NCI-H1092 (cell line): ENCODE measurements at regions not wholly inside any gene's neighbourhood (a gene's known extent, or its start where the extent isn't known, plus 50 kb on each side); places are given as distances from the start of the nearest gene placed in this dataset.
"Not testable (repeated sequence)": the region's sequence is repeated elsewhere in the genome, so short reads cannot be mapped to it uniquely, and the experiment has no call there.

Source experiments
- DNase-seq: peaks from one replicate; lab custom pipeline; 2025; lab: John Stamatoyannopoulos, UW

GRCh38 chr18:49731860-49732311 is 81.4 kb downstream of the ACAA2 start:
- DNase-seq, result no peak

- no peak for DNase-seq
Observed at GRCh38 chr18:49731421-49731841, 81.9 kb downstream of the ACAA2 start.

GRCh38 chr18:49730951-49731391 is 82.4 kb downstream of the ACAA2 start:
- no peak for DNase-seq

- DNase-seq, result peak; percentile 47
Observed at GRCh38 chr18:49728542-49728941, 84.8 kb downstream of the ACAA2 start.

DNA sequence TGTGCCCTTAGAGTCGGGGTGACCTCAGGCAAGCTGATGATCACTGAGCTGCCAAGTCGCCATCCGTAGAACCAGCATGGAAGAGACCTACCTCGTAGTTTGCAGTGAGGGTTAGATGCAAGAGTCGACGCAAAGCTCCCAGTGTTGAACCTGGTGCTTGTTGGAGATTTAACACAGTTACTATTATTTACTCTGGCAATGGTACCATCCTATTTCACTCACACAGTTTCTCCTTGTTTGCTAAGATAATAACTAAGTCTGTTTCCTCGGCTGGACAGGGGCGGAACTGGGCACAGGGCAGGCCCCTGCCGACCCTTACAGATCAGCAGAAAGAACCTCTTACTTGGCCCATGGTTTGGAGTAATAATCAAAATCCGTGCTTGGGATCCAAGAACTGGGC is 85.5 kb downstream of the ACAA2 start:
- no peak for DNase-seq

GRCh38 chr18:49726675-49726963 is 86.7 kb downstream of the ACAA2 start:
- DNase-seq, result no peak

DNA sequence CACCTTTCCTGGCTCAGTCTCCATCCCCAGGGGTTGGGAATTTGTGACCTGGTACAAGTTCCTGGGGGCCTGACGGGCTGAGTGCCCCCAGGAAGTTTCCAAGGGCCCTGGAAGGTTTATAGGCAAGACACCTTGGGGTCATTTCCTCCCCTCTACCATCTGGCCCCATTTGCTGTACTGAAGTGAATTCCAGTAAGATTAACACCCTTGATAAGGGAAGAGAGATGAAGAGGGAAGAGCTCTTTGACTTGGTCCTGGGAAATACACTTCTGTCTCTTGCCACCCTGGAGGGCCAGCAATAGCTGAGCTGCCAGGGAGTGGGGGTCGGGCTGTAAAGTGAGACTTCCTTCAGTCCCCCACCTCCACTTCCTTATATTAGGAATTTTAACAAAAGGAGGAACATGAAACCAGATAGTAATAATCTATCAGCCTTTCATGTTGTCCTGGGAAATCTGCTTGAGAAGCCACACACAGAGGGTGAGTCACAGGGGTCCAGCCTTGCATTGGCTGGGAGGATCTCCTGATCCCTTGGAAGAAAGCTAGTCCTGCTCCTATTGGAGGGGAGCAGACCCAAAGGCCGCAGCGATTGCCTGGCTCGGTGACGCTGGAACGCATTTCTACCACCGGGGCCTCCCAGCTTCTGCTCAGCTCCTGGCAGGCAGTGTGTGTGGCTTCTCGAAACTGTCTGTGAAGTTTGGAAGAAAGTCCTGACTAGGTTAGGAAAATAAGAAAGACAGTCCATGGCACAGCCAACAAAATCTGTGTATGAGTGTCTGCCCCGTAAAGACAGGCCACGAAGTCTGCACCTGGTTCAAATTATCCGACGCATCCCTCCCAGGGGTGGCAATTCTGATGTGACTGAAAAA is 87.3 kb downstream of the ACAA2 start:
- DNase-seq, result no peak

DNA sequence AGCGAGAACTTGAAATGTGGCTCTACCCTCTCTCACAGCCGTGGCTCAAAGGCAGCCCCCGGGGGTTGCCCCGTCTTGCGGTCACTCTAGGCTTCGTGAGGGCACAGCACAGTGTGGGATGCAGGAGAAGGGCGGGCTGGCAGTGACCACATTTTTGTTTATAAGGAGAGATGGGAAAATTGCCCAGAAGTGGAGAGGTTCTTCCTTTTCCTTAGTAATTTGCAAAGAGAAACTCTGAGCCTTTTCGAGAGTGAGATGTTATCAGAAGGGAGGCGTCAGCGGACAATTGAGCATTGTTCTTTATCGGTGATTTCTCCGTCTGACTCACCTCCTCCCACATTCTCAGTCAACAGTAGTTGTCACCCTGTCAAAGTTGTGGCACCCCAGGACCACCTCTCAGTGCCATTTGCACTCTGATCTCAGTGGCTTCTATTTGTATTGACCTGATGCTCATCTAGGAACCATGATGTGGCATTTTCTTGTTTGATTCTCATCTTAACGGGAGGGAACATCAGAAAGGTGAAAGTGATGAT is 89.6 kb downstream of the ACAA2 start:
- no peak for DNase-seq

DNA sequence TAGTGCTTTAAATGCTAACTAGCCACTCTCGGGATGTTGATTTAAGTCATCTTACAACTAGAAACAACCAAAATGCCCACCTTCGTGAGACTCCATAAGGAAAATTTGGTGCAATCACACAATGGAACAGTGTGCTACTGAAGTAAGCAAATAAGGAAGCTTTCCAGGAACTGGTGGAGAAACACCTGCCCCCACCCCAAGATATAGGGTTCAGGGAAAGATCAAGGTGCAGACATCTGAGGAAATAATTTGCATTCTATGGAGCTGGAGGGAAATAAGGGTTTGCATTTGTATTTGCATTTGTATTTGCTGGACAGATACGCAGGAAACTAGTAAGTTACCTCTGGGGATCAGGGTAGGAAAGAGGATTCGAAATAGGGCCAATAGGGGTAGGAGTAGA is 90.9 kb downstream of the ACAA2 start:
- no peak for DNase-seq

DNA sequence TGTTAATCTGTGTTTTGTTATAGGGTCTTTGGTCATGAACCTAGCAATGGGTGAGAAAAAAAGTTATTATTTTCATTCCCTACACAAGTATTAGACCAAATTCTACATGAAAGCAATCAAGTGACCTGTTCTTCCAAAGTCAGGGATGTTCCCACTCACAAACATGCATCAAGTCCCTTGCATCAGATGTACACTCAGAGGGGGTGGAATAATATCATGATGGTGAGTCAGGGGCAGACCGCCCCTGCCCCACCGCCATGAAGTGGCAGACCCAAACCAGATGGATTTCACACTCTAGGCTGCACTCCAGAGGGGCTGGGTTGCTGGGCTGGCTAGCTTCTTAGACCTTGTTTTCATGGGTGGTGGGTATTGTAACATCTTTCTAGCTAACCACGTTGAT is 91.4 kb downstream of the ACAA2 start:
- DNase-seq, result no peak

GRCh38 chr18:49720944-49721343 is 92.4 kb downstream of the ACAA2 start:
- not testable (repeated sequence) for DNase-seq

GRCh38 chr18:49717617-49718016 is 95.7 kb downstream of the ACAA2 start:
- no peak for DNase-seq

GRCh38 chr18:49716035-49716434 is 97.3 kb downstream of the ACAA2 start:
- no peak for DNase-seq

- DNase-seq, result no peak
Observed at GRCh38 chr18:49709347-49709690, 104.0 kb downstream of the ACAA2 start.

DNA sequence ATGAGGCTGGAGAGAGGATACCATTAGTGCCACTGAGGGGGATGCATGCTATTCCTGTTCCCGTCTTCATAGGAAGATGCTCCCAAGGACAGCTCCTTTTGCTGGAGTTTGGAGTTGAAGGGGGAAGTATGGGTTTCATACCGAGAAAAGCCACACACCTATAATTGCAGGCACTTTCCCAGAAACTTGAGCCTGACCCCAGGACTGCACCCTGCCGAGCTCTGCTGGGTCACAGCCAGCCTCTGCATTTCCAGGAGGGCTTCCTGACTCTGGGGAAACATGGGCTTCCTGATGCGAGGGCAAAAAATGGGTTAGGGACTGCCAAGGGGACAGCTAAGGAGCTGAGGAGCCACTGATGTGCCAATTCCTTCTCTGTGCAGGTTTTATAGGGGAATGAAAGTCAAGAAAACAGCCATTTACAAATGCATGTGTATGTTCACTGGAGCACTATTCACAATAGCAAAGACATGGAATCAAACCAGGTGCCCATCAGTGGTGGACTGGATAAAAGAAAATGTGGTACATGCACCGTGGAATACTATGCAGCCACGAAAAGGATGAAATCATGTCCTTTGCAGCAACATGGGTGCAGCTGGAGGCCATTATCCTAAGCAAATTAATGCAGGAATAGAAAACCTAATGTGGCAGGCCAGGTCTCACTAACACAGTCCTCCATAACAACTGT is 104.5 kb downstream of the ACAA2 start:
- DNase-seq, result no peak

- no peak for DNase-seq
Observed at GRCh38 chr18:49707599-49707998, 105.7 kb downstream of the ACAA2 start.

DNA sequence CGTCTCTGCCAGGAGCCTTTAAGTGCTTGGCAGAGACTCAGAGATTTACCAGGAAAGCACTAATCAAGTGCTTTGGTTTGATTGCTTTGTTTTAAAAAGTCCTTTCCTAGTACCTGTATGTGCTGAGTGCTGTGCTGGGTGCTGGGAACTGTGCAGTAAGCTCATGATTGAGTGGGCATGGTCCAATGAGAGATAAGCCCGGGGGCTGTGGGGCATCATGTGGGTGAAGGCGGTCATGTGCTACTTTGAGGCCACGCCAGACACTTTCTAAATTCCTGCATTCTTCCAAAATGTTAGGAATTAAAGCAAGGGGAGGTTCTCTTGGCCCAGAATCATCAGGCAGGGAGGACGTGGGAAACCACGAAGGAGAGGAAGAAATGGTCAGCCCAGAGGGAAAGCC is 109.0 kb downstream of the ACAA2 start:
- no peak for DNase-seq

GRCh38 chr18:49701190-49701589 is 112.1 kb downstream of the ACAA2 start:
- DNase-seq, result no peak

DNA sequence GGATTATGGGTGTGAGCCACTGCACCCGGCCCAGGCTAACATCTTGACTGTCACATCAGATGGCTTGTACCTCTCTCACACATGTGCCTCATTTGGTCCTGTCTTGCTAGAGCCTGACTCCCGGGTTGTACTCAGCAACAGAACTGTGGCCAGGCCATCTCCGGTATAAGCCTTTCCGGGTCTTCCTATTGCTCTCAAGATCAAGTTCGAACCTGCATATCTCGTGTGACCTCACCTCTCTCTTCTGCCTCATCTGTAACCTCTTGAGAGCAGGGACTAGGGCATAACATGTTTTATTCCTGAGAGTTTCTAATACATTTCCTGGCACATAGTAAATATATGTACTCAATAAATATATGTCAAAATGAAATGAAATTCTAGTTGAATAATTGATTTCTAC is 114.0 kb downstream of the ACAA2 start:
- no peak for DNase-seq

DNA sequence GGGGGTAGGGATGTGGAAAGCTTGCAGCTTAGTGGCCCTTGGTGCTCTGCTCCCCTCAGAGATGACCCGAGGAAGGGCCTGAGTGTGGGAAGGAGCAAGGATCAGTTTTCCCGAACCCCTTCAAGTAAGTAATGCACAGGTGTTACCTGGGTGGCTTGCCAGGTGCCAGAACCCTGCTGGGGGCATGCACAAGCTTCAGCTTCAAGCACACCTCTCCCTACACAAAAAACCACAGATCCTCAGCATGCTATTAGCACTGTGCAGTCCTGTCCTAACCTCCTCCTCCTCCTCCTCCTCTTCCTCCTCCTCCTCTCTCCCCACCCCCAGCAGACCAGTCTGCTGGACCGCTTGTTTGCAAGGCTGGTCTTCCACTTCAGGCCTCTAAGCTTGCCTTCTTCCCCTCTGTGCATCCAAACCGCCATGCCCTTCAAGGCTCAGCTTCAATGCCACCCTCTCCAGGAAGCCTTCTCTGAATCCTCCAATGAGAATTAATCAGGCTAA is 114.8 kb downstream of the ACAA2 start:
- no peak for DNase-seq

DNA sequence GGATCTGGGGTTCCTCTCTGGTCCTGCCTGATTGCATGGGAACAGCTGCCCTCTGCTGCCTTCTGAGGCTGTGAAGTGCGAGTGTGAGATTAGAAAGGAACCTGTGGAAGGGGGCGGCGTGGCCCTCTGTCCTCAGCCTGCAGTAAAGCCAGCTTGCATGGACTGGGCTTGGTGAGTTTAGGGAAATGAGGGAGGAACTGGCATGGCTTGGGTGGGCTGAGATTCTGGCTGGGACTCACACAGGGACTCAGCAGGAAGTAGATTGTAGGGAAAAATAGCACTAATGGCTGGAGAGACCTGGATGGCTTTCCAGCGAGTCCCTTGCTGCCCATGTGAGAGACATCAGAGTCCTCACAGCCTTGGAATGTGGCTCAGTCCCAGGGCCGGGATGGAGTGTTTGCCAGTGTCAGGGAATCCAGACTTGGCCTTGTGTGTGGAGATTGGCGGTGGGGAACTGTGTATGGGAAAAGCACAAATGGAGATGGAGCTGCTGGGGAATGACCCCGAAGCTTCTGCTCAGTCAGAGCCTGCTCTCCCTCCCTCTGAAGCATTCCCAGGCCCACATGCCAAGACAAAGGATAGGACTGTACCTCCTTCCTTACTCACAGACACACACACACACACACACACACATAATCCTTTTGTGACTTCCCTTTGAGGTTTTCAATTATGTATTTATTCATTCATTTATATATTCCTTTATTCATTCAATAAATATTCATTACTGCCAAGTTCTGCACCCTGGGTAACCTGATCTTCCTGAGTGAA is 115.4 kb downstream of the ACAA2 start:
- no peak for DNase-seq

- DNase-seq, result no peak
Observed at GRCh38 chr18:49697049-49697448, 116.3 kb downstream of the ACAA2 start.
